Smooth muscle cell (in vitro differentiated cells): ENCODE measurements at regions not wholly inside any gene's neighbourhood (a gene's known extent, or its start where the extent isn't known, plus 50 kb on each side); places are given as distances from the start of the nearest gene placed in this dataset.

Source experiments
- DNase-seq: peaks from one replicate; lab custom pipeline; 2025; ENCODE audit not compliant: unreplicated experiment; lab: John Stamatoyannopoulos, UW
- H2AFZ ChIP-seq: fragments of 200-600 bp; sonication (generic); 2 replicates; pipeline ENCODE4 v1.6.0; 2016; ENCODE audit warnings: antibody characterized with exemption, low read depth, mild to moderate bottlenecking
- H3F3A ChIP-seq: fragments of 200-600 bp; sonication (generic); 2 replicates; pipeline ENCODE4 v1.6.0; 2017; ENCODE audit warnings: antibody characterized with exemption, low read depth
- H3K27ac ChIP-seq: fragments of 200-600 bp; sonication (generic); 2 replicates; pipeline ENCODE4 v1.5.1; 2016; ENCODE audit warnings: low read depth, mild to moderate bottlenecking
- H3K27me3 ChIP-seq: fragments of 200-600 bp; sonication (generic); 2 replicates; pipeline ENCODE4 v1.6.1; 2016; ENCODE audit warnings: low read depth, mild to moderate bottlenecking
- H3K36me3 ChIP-seq: fragments of 200-600 bp; sonication (generic); 2 replicates; pipeline ENCODE4 v1.5.1; 2016; ENCODE audit warnings: low read depth
- H3K4me1 ChIP-seq: fragments of 200-600 bp; sonication (generic); 2 replicates; pipeline ENCODE4 v1.5.1; 2016; ENCODE audit warnings: low read depth
- H3K4me2 ChIP-seq: fragments of 200-600 bp; sonication (generic); 2 replicates; pipeline ENCODE4 v1.6.0; 2016; ENCODE audit warnings: mild to moderate bottlenecking
- H3K4me3 ChIP-seq: fragments of 200-600 bp; sonication (generic); 2 replicates; pipeline ENCODE4 v1.5.1; 2016; ENCODE audit warnings: mild to moderate bottlenecking
- H3K79me2 ChIP-seq: fragments of 200-600 bp; sonication (generic); 2 replicates; pipeline ENCODE4 v1.6.0; 2016; ENCODE audit warnings: low read depth, mild to moderate bottlenecking
- H3K9ac ChIP-seq: fragments of 200-600 bp; sonication (generic); 2 replicates; pipeline ENCODE4 v1.6.0; 2016; ENCODE audit warnings: low read depth
- H3K9me3 ChIP-seq: fragments of 200-600 bp; sonication (generic); replicated peaks from 2 replicates; pipeline ENCODE4 v1.5.1; 2016; ENCODE audit warnings: low read depth
- H4K20me1 ChIP-seq: fragments of 200-600 bp; sonication (generic); 2 replicates; pipeline ENCODE4 v1.6.0; 2016; ENCODE audit warnings: low read depth
- WGBS: methylation state at CpG from one replicate; pipeline ENCODE4 v1.1.7; 2016; ENCODE audit warnings: low lambda C conversion rate; 5-methylcytosine and 5-hydroxymethylcytosine counted together
- TF ChIP-seq, protein P1 (sequence below): fragments of 200-600 bp; sonication (generic); IDR thresholded peaks from 2 replicates; pipeline ENCODE4 v1.5.1; 2017; ENCODE audit warnings: borderline replicate concordance, mild to moderate bottlenecking, antibody characterized with exemption; ENCODE audit not compliant: insufficient read depth, poor library complexity, severe bottlenecking

DNA sequence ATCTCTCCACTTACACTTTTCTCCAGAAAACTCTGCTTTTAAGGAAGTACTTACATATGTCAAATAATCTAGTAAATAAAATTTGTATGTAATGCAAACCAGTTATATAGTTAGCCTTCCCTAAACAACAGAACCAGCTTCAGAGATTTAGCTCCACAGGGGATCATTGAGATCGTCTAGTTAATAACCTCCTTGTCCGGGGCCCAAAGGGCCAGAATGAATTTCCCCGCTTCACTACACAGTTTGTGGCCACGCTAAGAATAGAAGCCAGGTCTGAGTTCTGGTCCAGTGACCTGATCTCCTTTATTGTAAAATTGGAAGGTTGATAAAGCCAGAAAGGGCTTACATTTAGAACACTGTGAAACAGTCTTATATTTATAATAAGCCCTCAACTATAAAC is 245.2 kb downstream of the TPBG start:
- no peaks in the 10 kb centered on the region for H3K36me3 ChIP-seq
- H3K4me2 ChIP-seq = no peak overlapping the region
- H3F3A ChIP-seq = no peaks in the 10 kb centered on the region
- H3K27ac ChIP-seq = no peak overlapping the region
- TF ChIP-seq, protein P1, sequence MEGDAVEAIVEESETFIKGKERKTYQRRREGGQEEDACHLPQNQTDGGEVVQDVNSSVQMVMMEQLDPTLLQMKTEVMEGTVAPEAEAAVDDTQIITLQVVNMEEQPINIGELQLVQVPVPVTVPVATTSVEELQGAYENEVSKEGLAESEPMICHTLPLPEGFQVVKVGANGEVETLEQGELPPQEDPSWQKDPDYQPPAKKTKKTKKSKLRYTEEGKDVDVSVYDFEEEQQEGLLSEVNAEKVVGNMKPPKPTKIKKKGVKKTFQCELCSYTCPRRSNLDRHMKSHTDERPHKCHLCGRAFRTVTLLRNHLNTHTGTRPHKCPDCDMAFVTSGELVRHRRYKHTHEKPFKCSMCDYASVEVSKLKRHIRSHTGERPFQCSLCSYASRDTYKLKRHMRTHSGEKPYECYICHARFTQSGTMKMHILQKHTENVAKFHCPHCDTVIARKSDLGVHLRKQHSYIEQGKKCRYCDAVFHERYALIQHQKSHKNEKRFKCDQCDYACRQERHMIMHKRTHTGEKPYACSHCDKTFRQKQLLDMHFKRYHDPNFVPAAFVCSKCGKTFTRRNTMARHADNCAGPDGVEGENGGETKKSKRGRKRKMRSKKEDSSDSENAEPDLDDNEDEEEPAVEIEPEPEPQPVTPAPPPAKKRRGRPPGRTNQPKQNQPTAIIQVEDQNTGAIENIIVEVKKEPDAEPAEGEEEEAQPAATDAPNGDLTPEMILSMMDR = no peak
- H3K79me2 ChIP-seq = no peaks in the 10 kb centered on the region
- no peaks in the 10 kb centered on the region for H3K9me3 ChIP-seq
- no peak overlapping the region for H2AFZ ChIP-seq
- no peaks in the 10 kb centered on the region for H4K20me1 ChIP-seq
- peaks cover 15% of the 10 kb centered on the region for H3K4me1 ChIP-seq
- no peak overlapping the region for H3K4me3 ChIP-seq
- 85% methylated on average over 4 of the region's 4 CpGs for WGBS
- H3K9ac ChIP-seq = no peak overlapping the region
- no peak for DNase-seq
- H3K27me3 ChIP-seq = no peaks in the 10 kb centered on the region

DNA sequence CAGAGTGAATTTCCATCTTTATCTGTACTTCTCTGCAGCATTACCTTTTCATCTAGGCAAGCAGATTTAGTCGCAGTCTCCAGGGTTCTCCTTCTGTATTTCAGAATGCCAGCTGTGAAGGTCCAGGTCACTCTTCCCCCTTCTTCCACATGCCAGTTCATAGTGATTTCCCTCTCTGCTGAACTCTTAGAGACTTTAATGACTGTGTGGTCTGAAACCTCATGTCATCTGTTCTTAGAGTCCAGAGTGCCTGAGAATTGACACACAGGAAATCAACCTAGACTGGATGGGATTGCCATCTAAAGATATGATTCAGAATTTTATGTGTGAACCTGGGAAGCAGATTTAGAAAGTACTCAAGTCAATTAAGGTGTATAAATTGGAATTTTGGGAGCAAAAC is 248.1 kb downstream of the TPBG start:
- H3F3A ChIP-seq = no peaks in the 10 kb centered on the region
- no peak overlapping the region for H3K4me3 ChIP-seq
- WGBS = 97% methylated on average over 1 of the region's 1 CpG
- H3K9ac ChIP-seq = no peak overlapping the region
- H3K27ac ChIP-seq = no peak overlapping the region
- no peak overlapping the region for H2AFZ ChIP-seq
- H3K27me3 ChIP-seq = no peaks in the 10 kb centered on the region
- TF ChIP-seq, protein P1 = no peak
- peaks cover 15% of the 10 kb centered on the region for H3K4me1 ChIP-seq
- no peaks in the 10 kb centered on the region for H4K20me1 ChIP-seq
- no peaks in the 10 kb centered on the region for H3K79me2 ChIP-seq
- no peak overlapping the region for H3K4me2 ChIP-seq
- H3K36me3 ChIP-seq = no peaks in the 10 kb centered on the region
- H3K9me3 ChIP-seq = no peaks in the 10 kb centered on the region
- no peak for DNase-seq

DNA sequence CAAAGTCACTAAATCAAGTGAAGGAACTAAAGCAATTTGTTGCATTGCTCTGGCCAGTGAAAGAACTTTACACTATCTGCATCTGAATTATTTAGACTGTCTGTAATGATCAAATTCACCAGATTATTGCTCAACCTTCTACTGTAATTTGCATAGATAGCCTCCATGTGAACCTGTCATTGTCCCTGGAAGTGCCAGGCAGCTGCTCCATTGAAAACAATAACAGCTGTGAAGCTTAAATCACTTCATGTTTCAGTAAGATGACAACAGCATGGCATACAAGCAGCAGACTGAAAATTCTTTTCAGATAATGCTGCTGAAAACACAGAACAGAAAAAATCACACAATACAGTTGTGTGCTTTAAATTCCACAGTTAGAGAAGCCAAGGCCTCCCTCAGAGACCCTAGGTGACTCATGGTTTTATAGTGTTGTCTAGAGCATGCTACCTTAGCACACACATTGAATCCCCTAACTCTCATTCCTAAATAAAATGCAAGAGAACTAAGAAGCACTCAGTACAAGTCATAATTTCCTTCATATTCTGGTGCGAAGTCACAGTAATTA is 248.9 kb downstream of the TPBG start:
- H4K20me1 ChIP-seq = no peaks in the 10 kb centered on the region
- no peak overlapping the region for H3K4me2 ChIP-seq
- H3K27me3 ChIP-seq = no peaks in the 10 kb centered on the region
- peaks cover 15% of the 10 kb centered on the region for H3K4me1 ChIP-seq
- no peak overlapping the region for H3K9ac ChIP-seq
- H3K79me2 ChIP-seq = no peaks in the 10 kb centered on the region
- no peak overlapping the region for H3K4me3 ChIP-seq
- no peaks in the 10 kb centered on the region for H3F3A ChIP-seq
- TF ChIP-seq, protein P1 = no peak
- H3K36me3 ChIP-seq = no peaks in the 10 kb centered on the region
- WGBS = 93% methylated on average over 1 of the region's 1 CpG
- no peaks in the 10 kb centered on the region for H3K9me3 ChIP-seq
- no peak for DNase-seq
- H3K27ac ChIP-seq = no peak overlapping the region
- no peak overlapping the region for H2AFZ ChIP-seq

DNA sequence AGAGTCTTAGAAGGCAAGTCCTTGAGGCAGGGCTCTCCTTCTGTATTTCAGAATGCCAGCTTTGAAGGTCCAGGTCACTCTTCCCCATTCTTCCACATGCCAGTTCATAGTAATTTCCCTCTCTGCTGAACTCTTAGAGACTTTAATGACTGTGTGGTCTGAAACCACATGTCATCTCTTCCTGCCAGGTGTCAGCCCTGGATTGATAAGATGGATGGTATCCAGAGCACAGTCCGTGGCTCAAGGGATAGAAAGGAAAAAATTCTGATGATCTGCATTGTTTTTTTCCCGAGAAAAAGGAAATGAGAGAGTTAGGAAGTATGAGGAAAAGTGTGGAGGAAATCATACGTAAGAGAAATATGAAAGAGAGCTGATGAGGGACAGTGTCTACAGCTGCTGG is 250.9 kb downstream of the TPBG start:
- no peaks in the 10 kb centered on the region for H3K4me1 ChIP-seq
- no peak overlapping the region for H3K27ac ChIP-seq
- no peaks in the 10 kb centered on the region for H3F3A ChIP-seq
- H3K4me2 ChIP-seq = no peak overlapping the region
- no peaks in the 10 kb centered on the region for H4K20me1 ChIP-seq
- no peak overlapping the region for H2AFZ ChIP-seq
- TF ChIP-seq, protein P1 = no peak
- no peaks in the 10 kb centered on the region for H3K9me3 ChIP-seq
- no peaks in the 10 kb centered on the region for H3K79me2 ChIP-seq
- no peak overlapping the region for H3K9ac ChIP-seq
- no peak overlapping the region for H3K4me3 ChIP-seq
- DNase-seq = no peak
- H3K36me3 ChIP-seq = no peaks in the 10 kb centered on the region
- 68% methylated on average over 3 of the region's 3 CpGs for WGBS
- H3K27me3 ChIP-seq = no peaks in the 10 kb centered on the region
